CD4-positive, alpha-beta memory T cell (primary cell): ENCODE measurements at regions not wholly inside any gene's neighbourhood (a gene's known extent, or its start where the extent isn't known, plus 50 kb on each side); places are given as distances from the start of the nearest gene placed in this dataset.
"Not testable (repeated sequence)": the region's sequence is repeated elsewhere in the genome, so short reads cannot be mapped to it uniquely, and the experiment has no call there.

Source experiments
- CTCF ChIA-PET: fragments of 350-600 bp; sonication (Branson Sonifier 250); formaldehyde crosslinking; loops from one replicate; lab custom pipeline; 2021; ENCODE audit warnings: inconsistent platforms; ENCODE audit not compliant: partially characterized antibody; lab: Charles Lee
- POLR2A ChIA-PET: fragments of 350-600 bp; sonication (Branson Sonifier 250); formaldehyde crosslinking; loops from one replicate; lab custom pipeline; 2021; ENCODE audit not compliant: partially characterized antibody; lab: Charles Lee
- DNase-seq, 5 donors: peaks; one replicate each; pipeline versions ENCODE4 v3.0.0 to v3.0.0-alpha.2; 2020 to 2022; ENCODE audit warnings: mixed read lengths in 1 of 5
- H3K27ac ChIP-seq: one replicate; pipeline ENCODE4 v1.7.0; 2013; ENCODE audit warnings: low read depth, low read length
- H3K27me3 ChIP-seq: 2 replicates; pipeline ENCODE4 v1.7.0; 2013; ENCODE audit warnings: mild to moderate bottlenecking, low read length, moderate library complexity; ENCODE audit not compliant: insufficient read depth
- H3K36me3 ChIP-seq: 2 replicates; pipeline ENCODE4 v1.7.0; 2013; ENCODE audit warnings: mild to moderate bottlenecking, low read length, moderate library complexity; ENCODE audit not compliant: insufficient read depth
- H3K4me1 ChIP-seq: 2 replicates; pipeline ENCODE4 v1.7.0; 2013; ENCODE audit warnings: mild to moderate bottlenecking, low read length, moderate library complexity; ENCODE audit not compliant: insufficient read depth
- H3K4me3 ChIP-seq, 2 donors: one replicate each; pipeline ENCODE4 v1.7.0; 2013; ENCODE audit warnings: low read length in 2 of 2, mild to moderate bottlenecking in 1 of 2
- H3K9me3 ChIP-seq, 2 donors: one replicate each; pipeline ENCODE4 v1.7.0; 2013; ENCODE audit warnings: low read length in 2 of 2, control low read depth in 1 of 2; ENCODE audit not compliant: control insufficient read depth in 1 of 2
- H3K27ac Mint-ChIP-seq, 7 donors: one replicate each; pipeline ENCODE4 v1.8.0; 2020 to 2021; ENCODE audit warnings: mixed read lengths in 7 of 7, mild to moderate bottlenecking in 6 of 7, inconsistent platforms in 3 of 7, moderate library complexity in 3 of 7
- H3K27me3 Mint-ChIP-seq, 2 donors: one replicate each; pipeline ENCODE4 v1.8.0; 2020 to 2021; ENCODE audit warnings: mixed read lengths in 2 of 2
- H3K36me3 Mint-ChIP-seq, 2 donors: one replicate each; pipeline ENCODE4 v1.8.0; 2020 to 2021; ENCODE audit warnings: mixed read lengths in 2 of 2, inconsistent platforms in 1 of 2, mild to moderate bottlenecking in 1 of 2
- H3K4me1 Mint-ChIP-seq, 4 donors: one replicate each; pipeline ENCODE4 v1.8.0; 2020 to 2021; ENCODE audit warnings: mixed read lengths in 4 of 4, mild to moderate bottlenecking in 1 of 4
- H3K4me3 Mint-ChIP-seq, 8 donors: one replicate each; pipeline ENCODE4 v1.8.0; 2020 to 2021; ENCODE audit warnings: mixed read lengths in 8 of 8, mild to moderate bottlenecking in 7 of 8, moderate library complexity in 6 of 8, inconsistent platforms in 3 of 8
- H3K9me3 Mint-ChIP-seq, 8 donors: one replicate each; pipeline ENCODE4 v1.8.0; 2020 to 2021; ENCODE audit warnings: mixed read lengths in 8 of 8, mild to moderate bottlenecking in 5 of 8, inconsistent platforms in 3 of 8, moderate library complexity in 1 of 8
- intact Hi-C: fragments of 100-400 bp; cut with micrococcal nuclease; formaldehyde crosslinking; loops from one replicate; pipeline ENCODE4 v1.15.1; 2023

- H3K4me3 ChIP-seq, DNase-seq, CTCF ChIA-PET, H3K27me3 ChIP-seq, H3K9me3 ChIP-seq, H3K36me3 ChIP-seq, H3K4me3 Mint-ChIP-seq, H3K36me3 Mint-ChIP-seq, intact Hi-C loops, H3K4me1 Mint-ChIP-seq, H3K4me1 ChIP-seq, POLR2A ChIA-PET, H3K9me3 Mint-ChIP-seq, H3K27me3 Mint-ChIP-seq, H3K27ac Mint-ChIP-seq, H3K27ac ChIP-seq: not testable (repeated sequence)
Measured at GRCh38 chr1:149314921-149315320, 159.9 kb upstream of the NBPF19 start.

- H3K27me3 ChIP-seq, H3K9me3 ChIP-seq, H3K27me3 Mint-ChIP-seq, H3K27ac Mint-ChIP-seq, H3K4me1 Mint-ChIP-seq, H3K4me3 Mint-ChIP-seq, intact Hi-C loops, H3K4me1 ChIP-seq, H3K36me3 Mint-ChIP-seq, H3K27ac ChIP-seq, CTCF ChIA-PET, H3K4me3 ChIP-seq, DNase-seq, H3K9me3 Mint-ChIP-seq, H3K36me3 ChIP-seq, POLR2A ChIA-PET: not testable (repeated sequence)
Measured at GRCh38 chr1:149320971-149321731, 153.7 kb upstream of the NBPF19 start.

GRCh38 chr1:149321732-149322016 lies 153.2 kb upstream of the NBPF19 start:
- H3K4me1 ChIP-seq, H3K27me3 ChIP-seq, H3K27me3 Mint-ChIP-seq, H3K4me3 Mint-ChIP-seq, H3K36me3 ChIP-seq, H3K4me1 Mint-ChIP-seq, H3K27ac Mint-ChIP-seq, CTCF ChIA-PET, POLR2A ChIA-PET, H3K27ac ChIP-seq, intact Hi-C loops, H3K9me3 Mint-ChIP-seq, H3K4me3 ChIP-seq, DNase-seq, H3K36me3 Mint-ChIP-seq, H3K9me3 ChIP-seq: not testable (repeated sequence)

- H3K9me3 ChIP-seq, H3K4me3 Mint-ChIP-seq, POLR2A ChIA-PET, H3K27ac Mint-ChIP-seq, H3K4me1 Mint-ChIP-seq, H3K36me3 Mint-ChIP-seq, H3K36me3 ChIP-seq, H3K9me3 Mint-ChIP-seq, H3K27me3 Mint-ChIP-seq, DNase-seq, intact Hi-C loops, H3K27ac ChIP-seq, H3K4me1 ChIP-seq, H3K4me3 ChIP-seq, CTCF ChIA-PET, H3K27me3 ChIP-seq: not testable (repeated sequence)
Measured at GRCh38 chr1:149330081-149330335, 144.8 kb upstream of the NBPF19 start.

- H3K4me1 Mint-ChIP-seq, DNase-seq, CTCF ChIA-PET, H3K36me3 ChIP-seq, H3K9me3 Mint-ChIP-seq, H3K36me3 Mint-ChIP-seq, H3K4me3 Mint-ChIP-seq, H3K27ac Mint-ChIP-seq, POLR2A ChIA-PET, H3K4me1 ChIP-seq, H3K9me3 ChIP-seq, H3K27me3 ChIP-seq, H3K27ac ChIP-seq, intact Hi-C loops, H3K4me3 ChIP-seq, H3K27me3 Mint-ChIP-seq: not testable (repeated sequence)
Measured at GRCh38 chr1:149336082-149336481, 138.8 kb upstream of the NBPF19 start.

GRCh38 chr1:149338221-149338691 lies 136.6 kb upstream of the NBPF19 start:
- H3K27me3 ChIP-seq, H3K9me3 Mint-ChIP-seq, POLR2A ChIA-PET, DNase-seq, H3K36me3 Mint-ChIP-seq, H3K27ac Mint-ChIP-seq, H3K27me3 Mint-ChIP-seq, H3K4me1 ChIP-seq, H3K36me3 ChIP-seq, H3K4me3 Mint-ChIP-seq, H3K4me3 ChIP-seq, CTCF ChIA-PET, H3K9me3 ChIP-seq, intact Hi-C loops, H3K4me1 Mint-ChIP-seq, H3K27ac ChIP-seq: not testable (repeated sequence)

GRCh38 chr1:149338698-149339097 lies 136.1 kb upstream of the NBPF19 start:
- intact Hi-C loops, H3K36me3 Mint-ChIP-seq, CTCF ChIA-PET, H3K4me1 ChIP-seq, H3K27me3 Mint-ChIP-seq, H3K27ac ChIP-seq, POLR2A ChIA-PET, H3K9me3 Mint-ChIP-seq, H3K9me3 ChIP-seq, H3K27ac Mint-ChIP-seq, H3K4me1 Mint-ChIP-seq, H3K4me3 ChIP-seq, H3K4me3 Mint-ChIP-seq, H3K27me3 ChIP-seq, H3K36me3 ChIP-seq, DNase-seq: not testable (repeated sequence)

- H3K4me3 Mint-ChIP-seq, H3K27ac ChIP-seq, POLR2A ChIA-PET, DNase-seq, CTCF ChIA-PET, H3K4me1 Mint-ChIP-seq, H3K9me3 ChIP-seq, H3K4me1 ChIP-seq, intact Hi-C loops, H3K36me3 ChIP-seq, H3K4me3 ChIP-seq, H3K9me3 Mint-ChIP-seq, H3K36me3 Mint-ChIP-seq, H3K27me3 ChIP-seq, H3K27me3 Mint-ChIP-seq, H3K27ac Mint-ChIP-seq: not testable (repeated sequence)
Measured at GRCh38 chr1:149349448-149349847, 125.4 kb upstream of the NBPF19 start.
